Kidney epithelial cell (primary cell): ENCODE measurements at regions not wholly inside any gene's neighbourhood (a gene's known extent, or its start where the extent isn't known, plus 50 kb on each side); places are given as distances from the start of the nearest gene placed in this dataset.
"Not testable (repeated sequence)": the region's sequence is repeated elsewhere in the genome, so short reads cannot be mapped to it uniquely, and the experiment has no call there.

Experiments
- DNase-seq: peaks from one replicate; pipeline ENCODE4 v3.0.0-alpha.2; 2010; ENCODE audit warnings: low read depth
- H3K27me3 ChIP-seq: 2 replicates; pipeline ENCODE4 v1.6.0; 2011; ENCODE audit warnings: low read length; ENCODE audit not compliant: control insufficient read depth, insufficient read depth
- H3K36me3 ChIP-seq: 2 replicates; pipeline ENCODE4 v1.5.1; 2011; ENCODE audit warnings: low read length; ENCODE audit not compliant: control insufficient read depth, insufficient read depth
- H3K4me3 ChIP-seq: 2 replicates; pipeline ENCODE4 v1.5.1; 2011; ENCODE audit warnings: low read depth, mild to moderate bottlenecking, control low read depth, low read length
- TF ChIP-seq, protein P1 (sequence below): IDR thresholded peaks from 2 replicates; pipeline ENCODE4 v1.5.1; 2011; ENCODE audit warnings: mild to moderate bottlenecking, moderate library complexity, low read length, control low read depth, inconsistent platforms; ENCODE audit not compliant: insufficient read depth, poor library complexity, severe bottlenecking

DNA sequence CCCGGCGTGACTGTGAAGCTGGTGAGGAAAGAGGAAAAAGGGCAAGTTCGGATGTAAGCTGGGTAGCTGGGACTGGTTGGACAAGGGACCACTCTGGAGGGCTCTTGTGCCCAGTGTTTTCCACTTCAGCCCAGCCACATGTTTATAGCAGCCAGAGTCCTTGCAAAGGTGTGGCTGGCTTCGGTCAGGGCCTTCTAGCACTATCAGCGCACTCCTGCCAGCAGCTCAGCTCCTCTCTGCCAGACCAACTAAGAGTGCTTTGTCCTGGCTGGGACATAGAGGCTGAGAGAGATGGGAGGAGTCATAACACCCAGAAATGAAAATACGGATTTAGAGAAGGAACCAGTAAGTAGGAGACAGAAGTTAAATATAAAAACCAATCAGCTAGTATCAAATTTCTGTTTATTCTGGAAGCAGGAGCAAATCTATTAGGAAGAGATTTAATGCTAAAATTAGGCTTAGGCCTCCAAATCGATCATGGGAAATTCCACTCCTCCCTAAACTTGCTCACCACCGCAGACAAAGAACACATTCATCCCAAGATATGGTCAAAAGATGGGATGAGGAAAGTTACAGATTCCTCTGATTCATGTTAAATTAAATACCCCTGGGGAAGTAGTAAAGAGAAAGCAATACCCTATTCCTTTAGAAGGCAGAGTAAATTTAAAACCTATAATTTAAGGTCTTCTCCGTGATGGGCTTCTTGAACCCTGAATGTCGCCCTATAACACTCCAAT lies 135.0 kb downstream of the RALA start:
- TF ChIP-seq, protein P1, sequence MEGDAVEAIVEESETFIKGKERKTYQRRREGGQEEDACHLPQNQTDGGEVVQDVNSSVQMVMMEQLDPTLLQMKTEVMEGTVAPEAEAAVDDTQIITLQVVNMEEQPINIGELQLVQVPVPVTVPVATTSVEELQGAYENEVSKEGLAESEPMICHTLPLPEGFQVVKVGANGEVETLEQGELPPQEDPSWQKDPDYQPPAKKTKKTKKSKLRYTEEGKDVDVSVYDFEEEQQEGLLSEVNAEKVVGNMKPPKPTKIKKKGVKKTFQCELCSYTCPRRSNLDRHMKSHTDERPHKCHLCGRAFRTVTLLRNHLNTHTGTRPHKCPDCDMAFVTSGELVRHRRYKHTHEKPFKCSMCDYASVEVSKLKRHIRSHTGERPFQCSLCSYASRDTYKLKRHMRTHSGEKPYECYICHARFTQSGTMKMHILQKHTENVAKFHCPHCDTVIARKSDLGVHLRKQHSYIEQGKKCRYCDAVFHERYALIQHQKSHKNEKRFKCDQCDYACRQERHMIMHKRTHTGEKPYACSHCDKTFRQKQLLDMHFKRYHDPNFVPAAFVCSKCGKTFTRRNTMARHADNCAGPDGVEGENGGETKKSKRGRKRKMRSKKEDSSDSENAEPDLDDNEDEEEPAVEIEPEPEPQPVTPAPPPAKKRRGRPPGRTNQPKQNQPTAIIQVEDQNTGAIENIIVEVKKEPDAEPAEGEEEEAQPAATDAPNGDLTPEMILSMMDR = no peak
- Histone ChIP-seq H3K27me3 (no peaks in the 10 kb centered on the region), H3K36me3 (no peaks in the 10 kb centered on the region), H3K4me3 (no peak overlapping the region)
- DNase-seq = no peak

DNA sequence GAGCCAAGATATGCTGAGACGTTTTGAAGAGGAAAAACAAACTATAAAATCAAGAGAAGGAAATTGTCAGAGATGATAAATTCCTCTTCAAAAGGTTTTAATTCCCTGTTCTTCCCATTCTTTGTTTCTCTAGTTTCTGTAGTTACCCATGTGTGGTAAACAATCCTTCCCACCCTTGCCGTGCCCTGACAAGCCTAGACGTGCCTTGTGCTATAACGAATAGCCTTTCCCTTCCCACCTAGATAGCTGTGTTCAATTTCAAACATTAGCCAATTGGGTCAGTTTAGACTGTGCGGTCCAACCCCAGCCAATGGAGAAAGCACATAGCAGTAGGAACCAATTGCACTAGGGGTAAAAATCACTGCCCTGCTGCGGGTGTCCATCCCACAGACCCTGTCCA lies 138.1 kb downstream of the RALA start:
- TF ChIP-seq, protein P1 = no peak
- Histone ChIP-seq H3K4me3 (no peak overlapping the region), H3K36me3 (no peaks in the 10 kb centered on the region), H3K27me3 (no peaks in the 10 kb centered on the region)
- DNase-seq = no peak

DNA sequence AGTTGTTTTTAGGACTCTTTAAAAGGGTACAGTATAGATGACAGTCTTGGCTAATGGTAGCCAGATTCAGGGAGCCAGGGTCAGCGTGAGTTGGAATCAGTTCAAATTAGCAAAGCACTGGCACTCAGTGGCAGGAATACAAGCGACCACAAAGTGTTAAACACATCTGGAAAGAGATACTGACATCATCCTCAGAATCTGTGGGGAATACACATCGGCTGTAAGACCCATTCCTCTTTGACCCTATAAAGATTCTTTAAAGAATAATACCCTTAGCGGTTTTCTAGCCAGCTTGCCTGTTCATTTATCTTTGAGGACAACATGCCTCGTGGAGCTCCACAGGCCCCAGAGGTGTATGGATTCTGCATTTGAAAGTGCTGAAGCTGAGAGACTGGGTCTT lies 139.1 kb downstream of the RALA start:
- not testable (repeated sequence) for H3K27me3 ChIP-seq, DNase-seq, H3K36me3 ChIP-seq, H3K4me3 ChIP-seq

DNA sequence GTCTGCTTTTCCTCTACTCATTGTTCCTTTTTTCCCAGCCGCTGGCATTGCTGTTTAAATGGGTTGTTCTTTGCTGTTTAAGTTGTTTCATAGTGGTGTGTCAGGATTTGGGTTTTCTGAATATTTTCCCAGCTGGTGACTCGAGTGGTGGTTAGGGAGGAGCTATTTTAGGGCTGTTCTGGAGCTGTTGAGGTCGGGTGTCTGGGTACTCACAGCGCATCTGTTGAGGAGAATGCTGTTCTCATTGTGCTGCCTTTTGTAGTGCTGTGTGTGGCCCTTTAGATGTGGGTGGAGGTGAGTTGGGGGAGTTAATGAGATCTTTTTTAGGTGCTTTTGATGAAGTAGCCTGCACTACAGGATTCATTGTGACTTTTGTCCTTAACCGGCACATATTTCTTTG lies 139.5 kb downstream of the RALA start:
- not testable (repeated sequence) for H3K4me3 ChIP-seq, H3K36me3 ChIP-seq, H3K27me3 ChIP-seq, DNase-seq

DNA sequence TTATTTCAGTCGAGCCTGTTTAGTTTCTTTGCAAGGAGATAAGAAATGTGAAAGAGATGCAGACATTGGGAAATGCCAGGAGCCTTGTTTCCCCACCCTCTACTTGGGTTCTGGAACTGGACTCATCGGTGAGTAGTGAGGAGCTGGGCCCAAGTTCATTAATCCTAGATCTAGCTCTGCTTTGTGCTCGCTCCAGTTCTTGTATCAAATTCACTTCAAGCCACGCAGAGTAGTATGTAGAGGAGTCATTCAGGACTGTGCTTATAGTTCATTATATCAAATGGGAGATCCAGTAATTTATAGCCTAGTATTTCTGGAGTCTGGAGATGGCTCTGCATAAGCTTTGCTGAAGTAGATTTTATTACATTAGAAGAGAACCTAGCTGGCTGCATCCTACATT lies 142.5 kb downstream of the RALA start:
- H3K4me3 ChIP-seq, H3K27me3 ChIP-seq, H3K36me3 ChIP-seq, DNase-seq: not testable (repeated sequence)

DNA sequence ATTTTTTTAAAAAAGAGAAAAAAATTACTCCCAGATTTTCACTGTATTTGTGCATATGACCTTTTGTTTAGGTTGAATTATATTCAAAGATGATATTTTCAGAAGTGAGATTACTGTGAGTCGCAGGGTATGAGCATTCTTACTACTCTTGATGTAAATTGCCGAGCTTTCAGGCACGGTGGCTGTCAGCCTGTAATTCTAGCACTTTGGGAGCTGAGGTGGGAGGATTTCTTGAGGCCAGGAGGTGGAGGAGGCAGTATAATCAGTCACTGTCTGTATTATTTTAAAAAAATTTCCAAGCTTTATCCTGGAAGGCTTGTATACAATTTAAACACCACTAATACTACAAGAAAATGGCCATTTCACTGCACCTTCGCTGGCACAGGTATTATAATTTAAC lies 145.1 kb downstream of the RALA start:
- not testable (repeated sequence) for DNase-seq, H3K4me3 ChIP-seq, H3K36me3 ChIP-seq, H3K27me3 ChIP-seq

DNA sequence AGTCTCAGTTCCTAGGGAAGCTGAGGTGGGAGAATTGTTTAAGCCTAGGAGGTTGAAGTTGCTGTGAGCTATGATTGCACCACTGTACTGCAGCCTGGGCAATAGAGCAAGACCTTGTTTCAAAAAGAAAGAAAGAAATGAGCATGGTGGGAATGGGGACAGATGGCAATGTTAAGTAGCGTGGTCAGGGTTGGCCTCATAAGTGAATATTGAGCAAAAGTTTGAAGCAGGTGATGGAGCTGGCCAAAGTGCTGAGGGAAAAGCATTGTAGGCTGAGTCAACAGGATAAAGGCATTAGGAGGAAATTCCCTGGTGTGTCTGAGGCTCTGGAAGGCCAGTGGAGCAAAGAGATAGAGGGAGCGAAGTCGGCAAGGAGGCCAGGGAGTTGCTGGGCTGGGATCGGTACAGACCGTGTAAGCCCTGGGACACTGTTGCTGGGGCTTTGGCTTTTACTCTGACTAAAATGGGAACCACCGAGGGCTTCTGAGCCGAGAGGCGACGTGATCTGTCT lies 151.0 kb downstream of the RALA start:
- not testable (repeated sequence) for H3K4me3 ChIP-seq, H3K27me3 ChIP-seq, H3K36me3 ChIP-seq, DNase-seq

DNA sequence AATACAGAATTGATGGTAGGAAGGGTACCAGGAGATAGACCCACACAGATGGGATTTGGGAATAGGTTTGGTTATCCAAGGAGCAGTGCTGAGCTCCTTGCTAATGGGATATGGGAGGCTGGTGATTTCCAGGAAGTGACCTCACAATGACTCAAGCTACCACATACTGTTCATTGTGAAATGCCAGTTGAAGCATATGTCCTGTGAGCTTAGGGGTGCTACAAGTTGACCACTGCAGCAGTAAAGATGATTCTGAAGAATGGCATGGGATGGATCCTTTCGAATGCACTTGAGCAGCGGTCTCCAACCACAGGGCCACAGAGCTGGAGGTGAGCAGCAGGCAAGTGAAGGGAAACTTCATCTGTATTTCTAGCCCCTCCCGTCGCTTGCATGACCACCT lies 158.2 kb downstream of the RALA start:
- not testable (repeated sequence) for H3K4me3 ChIP-seq, H3K36me3 ChIP-seq, H3K27me3 ChIP-seq, DNase-seq

DNA sequence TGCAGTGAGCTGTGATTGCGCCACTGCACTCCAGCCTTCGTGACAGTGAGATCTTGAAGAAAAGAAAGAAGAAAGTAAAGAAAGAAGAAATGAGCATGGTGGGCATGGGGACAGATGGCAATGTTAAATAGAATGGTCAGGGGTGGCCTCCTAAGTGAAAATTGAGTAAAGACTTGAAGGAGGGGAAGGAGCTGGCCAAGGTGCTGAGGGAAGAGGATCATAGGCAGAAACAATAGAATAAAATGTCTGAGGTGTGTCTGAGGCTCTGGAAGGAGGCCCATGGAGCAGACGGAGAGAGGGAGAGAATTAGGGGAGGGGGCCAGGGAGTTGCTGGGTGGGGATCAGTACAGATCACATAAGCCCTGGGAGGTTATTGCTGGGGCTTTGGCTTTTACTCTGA lies 163.1 kb downstream of the RALA start:
- not testable (repeated sequence) for H3K27me3 ChIP-seq, H3K4me3 ChIP-seq, H3K36me3 ChIP-seq, DNase-seq

DNA sequence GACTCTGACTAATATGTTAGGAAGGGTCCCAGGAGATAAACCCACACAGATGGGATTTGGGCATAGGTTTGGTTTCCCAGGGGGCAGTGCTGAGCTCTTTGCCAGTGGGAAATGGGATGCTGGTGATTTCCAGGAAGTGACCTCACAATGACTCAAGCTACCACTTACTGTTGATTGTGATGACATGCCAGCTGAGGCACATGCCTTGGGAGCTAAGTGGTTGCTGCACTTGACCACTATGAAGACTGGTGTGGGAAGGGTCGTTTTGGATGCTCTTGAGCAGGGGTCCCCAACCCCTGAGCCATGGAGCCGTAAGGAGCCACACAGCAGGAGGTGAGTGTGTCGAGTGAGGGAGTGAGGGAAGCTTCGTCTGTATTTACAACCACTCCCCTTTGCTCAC lies 159.0 kb upstream of the CDK13 start:
- not testable (repeated sequence) for H3K4me3 ChIP-seq, H3K36me3 ChIP-seq, H3K27me3 ChIP-seq, DNase-seq

DNA sequence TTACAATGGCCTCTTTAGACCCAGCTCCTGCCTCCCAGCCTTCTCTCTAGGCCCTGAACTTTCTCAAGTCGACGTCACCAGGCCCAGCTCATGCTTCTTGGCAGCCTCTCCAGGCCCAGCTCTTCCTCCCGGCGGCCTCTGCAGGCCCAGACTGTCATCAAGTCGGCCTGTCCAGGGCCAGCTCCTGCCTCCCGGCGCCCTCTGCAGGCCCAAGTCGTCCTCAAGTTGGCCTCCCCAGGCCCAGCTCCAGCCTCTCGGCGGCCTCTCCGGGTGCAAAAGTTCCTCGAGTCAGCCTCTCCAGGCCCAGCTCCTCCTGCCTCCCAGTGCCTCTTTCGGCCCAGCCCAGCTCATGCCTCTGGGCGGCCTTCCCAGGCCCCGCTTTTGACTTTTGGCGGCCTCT lies 158.1 kb upstream of the CDK13 start:
- H3K36me3 ChIP-seq, DNase-seq, H3K4me3 ChIP-seq, H3K27me3 ChIP-seq: not testable (repeated sequence)

DNA sequence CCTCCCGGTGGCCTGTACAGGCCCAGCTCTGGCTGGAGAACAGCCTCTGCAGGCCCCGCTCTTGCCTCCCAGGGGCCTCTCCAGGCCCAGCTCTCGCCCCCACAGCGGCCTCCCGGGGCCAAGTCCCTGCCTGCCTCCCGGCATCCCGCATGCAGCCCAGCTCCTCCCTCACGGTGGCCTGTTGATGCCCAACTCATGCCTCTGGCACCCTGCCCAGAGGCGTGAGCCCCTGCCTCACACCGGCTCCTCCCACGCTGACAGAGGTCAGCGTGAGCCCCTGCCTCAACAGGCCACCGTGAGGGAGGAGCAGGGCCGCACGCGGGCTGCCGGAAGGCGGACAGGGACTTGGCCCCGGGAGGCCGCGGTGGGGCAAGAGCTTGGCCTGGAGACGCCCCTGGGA lies 157.0 kb upstream of the CDK13 start:
- H3K36me3 ChIP-seq, H3K4me3 ChIP-seq, DNase-seq, H3K27me3 ChIP-seq: not testable (repeated sequence)

DNA sequence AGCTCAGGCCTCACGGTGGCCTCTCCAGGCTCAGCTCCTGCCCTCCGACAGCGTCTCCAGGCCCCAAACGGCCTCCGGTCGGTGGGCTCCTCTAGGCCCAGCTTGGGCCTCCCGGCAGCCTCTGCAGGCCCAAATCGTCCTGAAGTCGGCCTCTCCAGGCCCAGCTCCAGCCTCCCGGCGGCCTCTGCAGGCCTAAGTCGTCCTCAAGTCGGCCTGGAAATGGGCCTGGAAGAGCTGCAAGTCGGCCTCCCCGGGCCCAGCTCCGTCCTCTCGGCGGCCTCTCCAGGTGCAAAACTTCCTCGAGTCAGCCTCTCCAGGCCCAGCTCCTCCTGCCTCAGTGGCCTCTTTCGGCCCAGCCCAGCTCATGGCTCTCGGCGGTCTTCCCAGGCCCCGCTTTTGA lies 156.2 kb upstream of the CDK13 start:
- not testable (repeated sequence) for H3K27me3 ChIP-seq, H3K4me3 ChIP-seq, H3K36me3 ChIP-seq, DNase-seq
